ENCODE measurements at regions not wholly inside any gene's neighbourhood (a gene's known extent, or its start where the extent isn't known, plus 50 kb on each side); places are given as distances from the start of the nearest gene placed in this dataset.

DNA sequence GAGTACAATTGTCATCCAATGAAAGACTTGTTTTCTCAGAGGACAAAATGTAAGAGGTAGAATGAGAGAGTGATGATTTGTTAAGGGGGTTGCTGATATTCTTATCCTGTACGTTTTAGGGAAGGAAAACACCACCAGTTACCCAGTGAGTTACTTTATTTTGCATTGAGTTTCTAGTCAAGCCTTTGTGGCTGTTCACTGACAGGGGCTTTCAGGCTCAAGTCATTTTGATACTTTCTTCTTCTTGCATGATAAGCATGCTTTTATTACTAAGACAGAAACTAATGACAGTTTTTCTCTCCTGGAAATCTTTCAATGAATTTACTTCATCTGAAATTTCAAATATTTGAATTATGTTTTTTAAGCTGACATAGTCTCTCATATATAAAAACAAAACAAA, 710.2 kb upstream of the POM121L12 start:
- DNase-seq: no peak

DNA sequence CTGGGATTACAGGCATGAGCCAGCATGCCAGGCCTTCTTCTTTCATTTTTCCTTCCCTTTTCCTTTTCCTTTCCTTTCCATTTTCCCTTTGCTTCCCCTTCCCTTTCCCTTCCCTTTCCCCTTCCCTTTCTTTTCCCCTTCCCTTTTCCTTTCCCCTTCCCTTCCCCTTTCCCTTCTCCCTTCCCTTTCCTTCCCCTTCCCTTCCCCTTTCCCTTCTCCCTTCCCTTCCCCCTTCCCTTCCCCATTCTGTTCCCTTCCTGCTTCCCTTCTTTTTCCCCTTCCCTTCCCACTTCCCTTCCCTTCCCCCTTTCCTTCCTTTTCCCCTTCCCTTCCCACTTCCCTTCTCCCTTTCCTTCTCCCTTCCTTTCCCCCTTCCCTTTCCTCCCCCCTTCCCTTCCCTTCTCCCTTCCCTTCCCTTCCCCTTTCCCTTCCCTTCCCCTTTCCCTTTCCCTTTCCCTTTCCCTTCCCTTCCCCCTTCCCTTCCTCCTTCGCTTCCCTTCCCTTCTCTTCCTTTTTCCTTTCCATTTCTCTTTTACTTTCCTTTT, 712.2 kb upstream of the POM121L12 start:
- DNase-seq: no peak

DNA sequence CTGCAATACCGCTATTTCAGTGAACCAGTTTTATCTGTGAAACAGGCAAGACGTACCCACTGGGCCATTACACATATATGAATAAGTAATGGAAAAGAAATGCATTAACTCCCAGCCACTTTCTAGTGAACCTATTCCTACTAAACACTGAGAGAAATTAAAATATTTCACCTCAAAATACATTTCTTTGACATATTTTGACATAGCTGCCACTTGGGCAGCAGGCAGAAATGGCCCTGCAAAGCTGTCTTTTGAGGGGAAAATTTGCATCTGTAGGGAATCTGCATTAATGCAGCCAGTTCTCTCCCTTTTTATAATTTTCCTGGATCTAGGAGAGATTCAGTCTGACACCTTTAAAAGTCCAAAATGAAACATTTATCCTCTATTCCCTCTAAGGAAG, 714.8 kb upstream of the POM121L12 start:
- DNase-seq: no peak

DNA sequence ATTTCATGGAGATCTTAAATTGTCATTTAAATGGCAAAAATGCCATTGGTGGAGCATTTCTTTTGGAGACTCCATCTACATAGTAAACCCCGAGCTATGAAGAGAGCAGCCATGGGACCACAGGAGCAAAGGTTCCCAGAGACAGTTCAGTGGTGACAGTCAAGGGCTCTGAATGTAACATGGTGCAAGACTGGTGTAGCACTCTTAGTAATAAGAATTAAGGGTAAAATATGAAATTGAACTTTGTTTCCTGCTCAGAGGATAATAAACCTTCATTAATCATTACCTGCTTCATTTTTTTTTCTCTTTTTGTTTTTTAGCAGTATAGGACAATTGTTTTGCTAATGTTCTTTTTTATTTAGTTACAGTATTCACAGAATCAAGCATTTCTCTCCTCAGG, 717.5 kb upstream of the POM121L12 start:
- no peak for DNase-seq

DNA sequence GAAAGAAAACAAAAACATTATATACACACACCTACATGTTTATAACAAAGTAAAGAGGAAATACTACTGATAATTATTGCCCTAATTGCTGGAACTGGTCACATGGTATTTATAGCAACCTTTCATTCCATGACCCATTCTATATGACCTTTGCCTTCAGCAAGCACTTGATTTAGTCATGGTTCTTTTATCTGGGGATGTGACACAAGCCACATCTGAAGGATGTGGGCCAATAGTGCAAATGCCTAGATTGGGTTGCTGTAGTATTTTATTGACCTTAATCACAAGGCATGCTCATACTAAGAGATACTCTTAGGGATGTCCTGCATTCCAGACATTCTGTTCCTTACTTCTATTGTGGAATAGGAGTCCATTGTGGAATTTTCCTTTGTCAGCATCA, 723.5 kb upstream of the POM121L12 start:
- DNase-seq: no peak

DNA sequence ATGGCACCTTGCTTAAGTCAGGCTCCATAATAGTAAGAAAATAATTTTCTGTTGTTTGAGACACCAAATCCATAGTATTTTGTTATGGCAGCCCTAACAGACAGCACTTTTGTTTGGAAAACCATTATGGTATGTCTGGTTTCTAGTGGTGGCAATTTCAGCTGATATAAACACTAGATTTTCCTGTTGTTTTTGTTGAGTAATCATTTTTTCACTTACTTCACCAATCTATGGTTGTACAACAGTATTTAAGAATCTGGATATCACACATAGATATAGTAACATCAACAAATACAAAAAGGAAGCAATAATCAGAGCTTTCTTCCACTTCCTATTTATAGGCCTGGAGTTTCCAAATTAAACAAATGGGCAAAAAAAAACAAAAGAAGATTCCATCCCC, 725.8 kb upstream of the POM121L12 start:
- DNase-seq: no peak

DNA sequence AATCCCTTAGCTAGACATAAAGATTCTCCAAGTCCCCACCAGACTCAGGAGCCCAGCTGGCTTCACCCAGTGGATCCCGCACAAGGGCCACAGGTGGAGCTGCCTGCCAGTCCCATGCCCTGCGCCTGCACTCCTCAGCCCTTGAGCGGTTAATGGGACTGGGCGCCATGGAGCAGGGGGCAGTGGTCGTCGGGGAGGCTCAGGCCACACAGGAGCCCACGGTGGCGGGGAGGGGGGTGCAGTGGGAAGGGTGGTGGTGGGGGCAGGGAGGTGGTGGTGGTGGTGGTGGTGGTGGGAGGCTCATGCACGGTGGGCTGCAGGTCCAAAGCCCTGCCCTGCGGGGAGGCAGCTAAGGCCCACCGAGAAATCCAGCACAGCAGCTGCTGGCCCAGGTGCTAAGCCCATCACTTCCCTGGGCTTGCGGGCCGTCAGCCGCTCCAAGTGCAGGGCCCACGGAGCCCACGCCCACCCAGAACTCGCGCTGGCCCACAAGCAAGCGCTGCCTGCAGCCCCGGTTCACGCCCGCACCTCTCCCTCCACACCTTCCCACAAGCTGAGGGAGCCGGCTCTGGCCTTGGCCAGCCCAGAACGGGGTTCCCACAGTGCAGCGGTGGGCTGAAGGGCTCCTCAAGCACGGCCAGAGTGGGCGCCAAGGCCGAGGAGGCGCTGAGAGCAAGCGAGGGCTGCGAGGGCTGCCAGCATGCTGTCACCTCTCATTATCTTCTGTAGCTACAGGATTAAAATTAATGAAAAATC, 732.5 kb upstream of the POM121L12 start:
- DNase-seq: no peak

DNA sequence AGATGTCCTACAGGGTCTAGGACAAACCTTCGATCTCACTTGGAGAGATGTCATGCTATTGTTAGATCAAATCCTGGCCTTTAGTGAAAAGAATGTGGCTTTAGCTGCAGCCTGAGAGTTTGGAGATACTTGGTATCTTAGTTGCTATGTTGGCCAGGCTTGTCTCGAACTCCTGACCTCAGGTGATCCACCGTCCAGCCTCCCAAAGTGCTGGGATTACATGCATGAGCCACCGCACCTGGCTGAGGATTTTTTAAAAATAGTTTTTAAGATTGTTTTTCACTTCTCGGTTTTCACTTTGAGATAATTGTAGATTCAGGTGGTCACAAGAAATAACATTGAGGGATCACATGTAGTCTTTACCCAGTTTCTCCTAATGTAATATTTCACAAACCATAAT, 738.3 kb upstream of the POM121L12 start:
- DNase-seq: no peak

DNA sequence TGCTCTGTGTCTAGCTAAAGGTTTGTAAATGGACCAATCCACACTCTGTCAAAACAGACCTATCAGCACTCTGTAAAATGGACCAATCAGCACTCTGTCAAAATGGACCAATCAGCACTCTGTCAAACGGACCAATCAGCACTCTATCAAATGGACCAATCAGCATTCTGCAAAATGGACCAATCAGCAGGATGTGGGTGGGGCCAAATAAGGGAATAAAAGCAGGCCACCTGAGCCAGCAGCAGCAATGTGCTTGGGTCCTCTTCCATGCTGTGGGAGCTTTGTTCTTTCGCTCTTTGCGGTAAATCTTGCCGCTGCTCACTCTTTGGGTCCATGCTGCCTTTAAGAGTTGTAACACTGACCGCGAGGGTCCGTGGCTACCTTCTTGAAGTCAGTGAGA, 740.5 kb upstream of the POM121L12 start:
- DNase-seq: no peak

DNA sequence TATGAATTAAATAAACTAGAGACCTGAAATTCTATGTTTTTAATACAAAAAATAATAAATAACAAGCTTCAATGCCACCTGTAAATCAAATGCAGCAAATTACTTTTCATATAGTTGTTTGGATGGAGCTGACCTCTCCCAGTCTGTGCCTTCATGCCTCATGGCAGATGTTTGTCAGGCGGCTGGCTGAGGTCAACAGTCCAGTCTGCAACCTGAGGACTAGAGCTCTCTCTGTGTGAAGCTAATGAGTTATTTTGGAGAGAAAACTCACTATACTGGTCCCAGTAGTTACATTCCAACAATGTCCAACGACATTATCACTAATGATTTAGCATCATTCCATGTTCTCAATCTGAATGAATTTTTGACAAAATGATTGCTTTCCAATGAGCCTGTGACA, 746.2 kb upstream of the POM121L12 start:
- DNase-seq: no peak

DNA sequence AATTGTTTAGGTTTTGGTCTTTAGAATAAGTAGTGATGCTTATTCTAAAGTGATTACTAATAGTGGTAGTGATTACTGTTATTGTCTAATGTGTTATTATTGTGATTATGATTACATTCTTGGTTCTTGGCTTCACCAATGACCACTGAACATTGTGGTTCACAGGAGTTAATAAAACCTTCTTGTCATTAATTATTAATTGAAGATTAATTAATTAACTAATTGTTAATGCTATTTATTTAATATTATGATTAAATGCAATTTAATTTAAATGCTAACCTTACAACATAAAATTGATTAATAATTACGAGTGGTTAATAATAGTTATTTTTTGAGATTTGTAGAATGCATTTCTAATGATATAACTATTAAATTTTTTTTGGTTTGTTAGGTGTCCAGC, 747.7 kb upstream of the POM121L12 start:
- DNase-seq: no peak

DNA sequence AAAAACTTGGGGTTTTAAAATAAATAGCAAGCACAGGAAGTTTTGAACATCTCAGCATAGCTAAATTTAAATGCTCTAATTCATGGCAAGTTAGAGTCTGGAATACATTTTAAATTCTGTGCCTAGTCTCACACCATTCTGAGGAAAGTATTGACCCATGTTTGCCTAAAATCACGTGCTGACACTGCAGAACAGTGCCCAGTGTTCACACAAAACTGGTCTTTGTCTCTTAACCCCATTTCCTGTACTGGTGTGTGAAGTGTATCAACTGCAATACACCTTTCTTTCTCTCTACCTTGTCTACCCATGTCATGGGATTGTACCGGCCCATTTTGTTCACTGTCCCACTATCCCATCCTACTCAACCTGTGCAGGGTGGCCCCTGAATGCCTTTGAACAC, 749.7 kb upstream of the POM121L12 start:
- DNase-seq: no peak

DNA sequence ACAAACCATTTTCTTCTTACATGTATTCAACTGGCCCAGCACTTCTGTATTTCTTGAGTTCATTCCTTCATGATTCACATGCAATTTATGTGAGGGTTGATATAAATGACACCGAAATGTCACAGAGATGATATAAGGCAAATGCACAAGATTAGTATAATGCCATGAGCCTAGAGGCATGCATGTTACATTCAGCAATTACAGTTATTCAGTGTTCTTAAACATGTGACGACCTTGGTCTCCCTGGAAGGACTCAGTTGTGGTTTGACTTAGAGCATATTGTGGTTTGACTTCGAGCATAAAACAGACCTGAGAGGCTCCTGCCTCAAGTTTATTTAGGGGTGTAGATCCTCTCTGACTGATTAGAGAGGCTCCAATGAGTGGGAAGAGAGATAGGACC, 752.1 kb upstream of the POM121L12 start:
- no peak for DNase-seq

DNA sequence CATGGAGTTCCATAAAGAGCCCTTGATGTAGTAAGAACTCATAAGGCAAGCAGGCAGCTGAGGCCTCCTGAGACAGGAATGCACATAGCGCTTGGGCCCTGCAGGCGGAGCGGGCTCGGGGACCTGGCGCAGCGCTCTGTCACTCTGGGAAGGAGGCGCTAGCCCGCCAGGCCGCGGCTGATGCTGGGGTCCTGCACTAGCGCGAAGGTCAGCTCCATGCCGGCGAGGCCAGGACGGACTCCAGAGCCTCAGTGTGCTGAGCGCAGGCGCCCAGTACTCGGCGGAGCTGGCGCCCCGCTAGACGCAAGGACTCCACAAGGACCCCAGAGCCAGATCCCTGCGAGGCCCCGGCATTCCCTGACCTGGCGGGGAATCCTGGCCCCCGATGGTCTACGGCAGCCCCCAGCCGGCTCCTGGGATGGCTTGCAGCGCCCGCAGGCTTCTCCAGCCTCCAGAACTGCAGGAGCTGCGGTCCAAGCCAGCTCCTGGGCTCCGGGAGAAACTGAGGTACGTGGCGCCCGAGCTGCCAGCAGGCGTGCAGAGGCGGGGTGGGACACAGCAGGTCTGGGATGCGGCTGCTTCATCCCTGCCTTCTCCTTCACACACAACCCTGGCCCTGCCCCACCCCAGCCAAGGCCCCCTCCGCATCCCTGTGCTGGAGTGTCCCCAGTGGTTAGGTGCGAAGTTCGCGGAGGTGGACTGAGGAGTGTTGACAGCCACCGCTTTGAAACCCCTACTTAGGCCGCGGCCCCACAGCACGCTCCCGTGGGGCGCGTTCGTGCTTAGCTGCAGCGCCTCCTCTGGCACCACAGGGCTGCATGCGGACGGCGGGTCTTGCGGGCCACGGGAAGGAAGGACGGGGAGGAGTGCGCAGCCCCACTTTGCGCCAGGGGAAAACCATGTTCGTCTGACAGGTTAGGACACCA, 761.5 kb upstream of the POM121L12 start:
- DNase-seq: no peak

DNA sequence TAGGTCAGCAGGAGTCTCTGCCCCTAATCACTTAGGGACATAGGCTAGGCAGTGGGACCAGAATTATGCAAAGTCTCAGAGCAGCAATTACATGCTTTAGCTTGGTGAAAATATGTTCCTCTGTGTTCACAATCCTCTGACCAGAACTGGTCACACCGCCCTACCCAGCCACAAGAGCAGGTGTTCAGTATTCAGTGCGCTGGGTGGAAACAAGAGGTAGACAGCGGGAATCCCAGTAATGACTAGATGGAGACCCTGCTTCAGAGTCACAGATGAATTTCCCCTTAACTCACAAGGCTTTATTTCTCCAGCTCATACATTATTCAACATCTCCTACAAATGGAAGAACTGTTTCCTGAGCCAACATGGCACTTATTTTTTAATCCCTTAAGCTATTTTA, 763.7 kb upstream of the POM121L12 start:
- no peak for DNase-seq

DNA sequence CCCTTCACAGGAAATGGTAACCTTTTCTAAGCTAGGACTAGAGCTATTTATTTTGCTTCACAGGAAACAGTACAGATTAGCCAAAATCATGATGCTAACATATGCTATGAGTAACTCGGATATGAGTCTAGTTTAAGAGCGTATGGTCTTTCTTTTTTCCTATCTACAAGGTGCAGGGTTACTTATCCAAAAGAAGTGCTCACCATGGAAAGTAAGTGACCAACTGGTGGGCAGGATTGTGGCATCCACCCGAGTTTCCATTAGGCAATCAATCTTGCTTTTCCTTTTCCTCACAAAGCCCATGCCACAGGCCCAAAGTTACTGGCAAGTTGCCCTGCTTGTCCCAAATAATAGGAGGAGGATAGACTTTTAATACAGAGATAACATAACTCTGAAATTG, 765.1 kb upstream of the POM121L12 start:
- DNase-seq: no peak

DNA sequence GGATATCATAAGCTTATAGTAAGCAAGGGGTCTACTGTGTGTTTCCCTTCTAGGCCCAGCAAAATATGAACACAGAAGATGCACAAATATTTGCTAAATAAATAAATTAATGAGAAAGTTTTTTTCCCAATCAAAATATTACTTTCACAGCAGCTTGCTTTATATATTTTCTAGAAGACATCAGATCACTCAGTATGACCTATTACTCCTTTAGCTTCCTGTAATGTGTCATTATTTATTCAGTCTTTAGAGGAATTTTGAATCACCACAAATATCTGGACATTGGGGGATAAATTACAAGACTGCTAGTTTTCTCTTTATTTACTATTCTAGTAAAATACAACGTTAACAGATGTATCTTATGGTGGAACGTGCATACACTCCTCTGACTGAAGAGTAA, 765.8 kb upstream of the POM121L12 start:
- DNase-seq: no peak

DNA sequence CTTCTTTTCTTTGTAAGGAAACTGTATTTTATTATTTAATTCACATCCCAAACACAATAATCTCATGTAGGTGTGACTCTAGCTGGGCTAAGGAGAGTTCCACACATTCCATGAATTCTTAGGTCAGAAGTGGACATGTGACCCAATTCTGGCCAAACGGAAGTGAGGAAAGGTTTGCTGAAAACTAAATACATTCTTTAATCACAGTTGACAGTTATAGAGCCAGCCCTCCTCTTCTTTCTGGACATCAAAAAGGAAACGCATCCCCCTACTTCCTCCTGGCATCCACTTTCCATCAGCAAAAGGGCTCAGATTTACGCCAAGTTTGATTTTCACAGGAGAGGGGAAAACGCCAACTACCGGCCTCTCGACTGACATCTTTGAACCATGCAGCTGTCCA, 774.4 kb upstream of the POM121L12 start:
- DNase-seq: no peak

DNA sequence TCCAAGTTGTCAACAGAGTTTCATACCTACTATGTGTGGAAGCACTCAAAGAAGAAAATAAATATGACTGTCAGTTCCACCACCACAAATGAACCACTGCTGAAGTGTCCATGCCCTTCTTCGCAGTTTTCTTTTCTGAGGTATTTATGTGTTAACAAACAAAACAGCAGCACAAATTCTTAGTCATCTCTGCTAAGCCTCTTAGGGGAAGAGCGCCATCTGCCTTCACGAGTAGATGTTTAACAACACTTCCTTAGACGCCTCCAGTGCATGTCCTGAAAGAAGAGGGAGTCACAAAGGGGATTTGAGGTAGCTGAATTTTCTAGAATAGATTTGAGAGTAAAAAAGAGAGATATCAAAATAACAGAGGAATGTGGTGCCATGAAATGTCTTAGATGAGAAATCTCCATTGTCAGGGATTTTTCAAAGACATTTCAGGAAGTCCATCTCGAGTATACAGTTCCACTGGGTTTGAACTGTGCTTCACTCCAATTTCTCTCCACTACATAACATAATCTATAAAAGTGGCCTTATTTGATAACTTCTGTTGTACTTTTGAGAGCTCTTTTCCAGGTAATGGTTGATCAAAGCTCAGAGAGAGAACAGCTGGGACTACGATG, 775.3 kb upstream of the POM121L12 start:
- DNase-seq: no peak

DNA sequence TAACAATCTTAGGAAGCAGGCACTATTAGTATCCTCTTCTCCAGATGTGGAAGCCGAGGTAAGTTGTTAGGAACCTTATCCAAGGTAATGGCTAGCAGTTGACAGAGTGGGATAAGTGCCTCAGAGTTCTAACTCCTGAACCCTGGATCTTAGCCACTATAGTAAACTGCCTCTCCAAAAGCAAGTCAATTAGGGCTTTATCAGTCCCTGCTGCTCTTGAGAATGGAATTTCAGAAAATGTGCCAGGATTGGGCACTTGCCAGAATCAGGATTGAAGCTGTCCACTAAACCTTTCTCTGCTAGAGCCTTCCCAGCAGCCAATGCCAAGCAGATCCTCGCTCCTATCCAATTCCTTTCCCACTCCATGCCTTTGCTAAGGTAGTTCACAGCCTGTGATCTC, 777.5 kb upstream of the POM121L12 start:
- DNase-seq: no peak

DNA sequence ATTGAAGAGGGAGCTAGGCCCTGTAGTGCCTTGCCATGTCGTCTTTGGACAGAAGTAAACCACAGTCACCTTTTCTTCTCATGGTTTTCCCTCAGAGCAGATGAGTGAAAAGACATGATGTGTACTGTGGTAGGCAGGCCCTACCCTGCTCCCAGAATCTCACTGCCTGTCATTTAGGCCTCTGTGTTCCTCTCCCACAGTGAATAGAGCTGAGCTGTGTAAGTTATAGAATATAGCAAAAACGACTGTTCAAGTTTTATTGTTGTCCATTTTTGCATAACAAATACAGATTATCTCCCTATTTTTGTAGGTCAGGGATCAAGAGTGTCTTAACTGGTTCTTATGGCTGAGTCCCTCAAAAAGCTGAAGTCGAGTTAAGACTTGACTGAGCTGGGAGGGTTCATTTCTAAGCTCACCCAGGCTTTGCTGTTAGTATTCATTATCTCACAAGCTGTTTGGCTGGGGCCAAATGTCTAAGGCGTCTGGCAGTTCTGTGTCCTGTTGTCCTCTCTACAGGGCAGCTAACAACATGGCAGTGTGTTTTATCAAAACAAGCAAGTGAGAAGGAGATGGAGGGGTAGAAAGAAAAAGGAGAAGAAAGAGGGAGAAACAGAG, 780.9 kb upstream of the POM121L12 start:
- DNase-seq: no peak

DNA sequence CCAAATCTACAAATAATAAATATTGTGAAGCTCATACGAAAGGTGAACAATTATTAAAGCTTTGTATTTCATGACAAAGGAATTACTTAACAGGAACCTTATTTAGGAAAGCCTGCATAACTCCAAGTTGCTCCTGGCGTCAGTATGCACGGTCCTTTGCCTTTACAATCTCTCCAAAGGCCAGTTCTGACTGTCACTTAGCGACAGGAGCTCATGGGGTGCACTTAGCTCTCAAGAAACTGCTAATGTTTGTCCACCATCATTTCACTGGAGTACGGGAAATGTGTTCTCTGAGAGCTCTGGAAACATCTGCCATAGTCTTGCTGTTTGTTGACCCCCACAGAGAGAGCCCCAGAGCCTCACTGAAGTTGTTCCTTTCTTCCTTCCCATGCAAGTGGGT, 781.5 kb upstream of the POM121L12 start:
- DNase-seq: no peak

DNA sequence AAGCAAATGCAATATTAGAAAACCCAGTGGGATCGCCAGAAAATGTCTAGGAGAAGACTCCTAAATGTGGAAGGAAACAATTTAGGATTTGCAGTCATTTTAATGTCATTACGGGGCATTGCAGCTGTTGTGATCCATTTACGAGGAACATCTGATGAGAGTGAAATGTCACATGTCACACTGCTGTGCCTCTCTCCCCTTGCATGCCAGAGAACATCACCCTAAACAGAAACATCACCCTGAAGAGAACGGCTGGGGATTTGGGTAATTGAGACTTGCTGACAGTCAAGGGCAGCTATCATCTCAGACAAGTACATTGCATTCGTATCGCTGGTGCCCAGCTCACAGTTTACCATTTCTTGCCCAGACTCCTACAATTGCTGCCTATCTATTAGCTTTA, 785.7 kb upstream of the POM121L12 start:
- no peak for DNase-seq
